GM12874 (cell line): ENCODE measurements at regions not wholly inside any gene's neighbourhood (a gene's known extent, or its start where the extent isn't known, plus 50 kb on each side); places are given as distances from the start of the nearest gene placed in this dataset.

Experiments
- CTCF ChIP-seq: IDR thresholded peaks from 2 replicates; pipeline ENCODE4 v1.5.1; 2011; ENCODE audit warnings: low read depth, mild to moderate bottlenecking, control low read depth, low read length, moderate library complexity; ENCODE audit not compliant: insufficient read depth

- TF ChIP-seq CTCF: no peak
Observed at GRCh38 chr1:200267458-200267857, 142.4 kb downstream of the ZNF281 start.

GRCh38 chr1:200266871-200267270, 143.0 kb downstream of the ZNF281 start:
- no peak for TF ChIP-seq CTCF

GRCh38 chr1:200265881-200266280, 144.0 kb downstream of the ZNF281 start:
- TF ChIP-seq CTCF: no peak

GRCh38 chr1:200265104-200265503, 144.7 kb downstream of the ZNF281 start:
- TF ChIP-seq CTCF: no peak

- no peak for TF ChIP-seq CTCF
Observed at GRCh38 chr1:200263203-200263602, 146.6 kb downstream of the ZNF281 start.

GRCh38 chr1:200262326-200262965, 147.4 kb downstream of the ZNF281 start:
- no peak for TF ChIP-seq CTCF

- TF ChIP-seq CTCF: no peak
Observed at GRCh38 chr1:200260597-200261335, 149.1 kb downstream of the ZNF281 start.
